HG03521 (cell line): ENCODE measurements at regions not wholly inside any gene's neighbourhood (a gene's known extent, or its start where the extent isn't known, plus 50 kb on each side); places are given as distances from the start of the nearest gene placed in this dataset.
"Not testable (repeated sequence)": the region's sequence is repeated elsewhere in the genome, so short reads cannot be mapped to it uniquely, and the experiment has no call there.

ENCODE experiments used
- ATAC-seq: cut with Tn5 transposase; IDR thresholded peaks from one replicate; pipeline ENCODE4 v1.9.1; 2021; ENCODE audit warnings: mild to moderate bottlenecking, moderate library complexity; ENCODE audit not compliant: unreplicated experiment

GRCh38 chr14:105635560-105635959 is 109.2 kb downstream of the TMEM121 start:
- no peak for ATAC-seq

- ATAC-seq, result not testable (repeated sequence)
Observed at GRCh38 chr14:105636021-105636420, 109.6 kb downstream of the TMEM121 start.

- ATAC-seq, result no peak
Observed at GRCh38 chr14:105636935-105637334, 110.6 kb downstream of the TMEM121 start.

- ATAC-seq, result not testable (repeated sequence)
Observed at GRCh38 chr14:105637345-105637744, 111.0 kb downstream of the TMEM121 start.

- ATAC-seq, result not testable (repeated sequence)
Observed at GRCh38 chr14:105639969-105640931, 113.9 kb downstream of the TMEM121 start.

- no peak for ATAC-seq
Observed at GRCh38 chr14:105641075-105641937, 114.9 kb downstream of the TMEM121 start.

- ATAC-seq, result not testable (repeated sequence)
Observed at GRCh38 chr14:105641951-105642350, 115.6 kb downstream of the TMEM121 start.

- ATAC-seq, result not testable (repeated sequence)
Observed at GRCh38 chr14:105642486-105642885, 116.1 kb downstream of the TMEM121 start.

- ATAC-seq, result not testable (repeated sequence)
Observed at GRCh38 chr14:105643406-105644052, 117.1 kb downstream of the TMEM121 start.

- ATAC-seq, result not testable (repeated sequence)
Observed at GRCh38 chr14:105644053-105644435, 117.7 kb downstream of the TMEM121 start.

GRCh38 chr14:105644457-105644856 is 118.1 kb downstream of the TMEM121 start:
- not testable (repeated sequence) for ATAC-seq

GRCh38 chr14:105644891-105645290 is 118.5 kb downstream of the TMEM121 start:
- not testable (repeated sequence) for ATAC-seq

- not testable (repeated sequence) for ATAC-seq
Observed at GRCh38 chr14:105645389-105645788, 119.0 kb downstream of the TMEM121 start.

- ATAC-seq, result no peak
Observed at GRCh38 chr14:105646175-105646574, 119.8 kb downstream of the TMEM121 start.

GRCh38 chr14:105646711-105647281 is 120.4 kb downstream of the TMEM121 start:
- not testable (repeated sequence) for ATAC-seq

- not testable (repeated sequence) for ATAC-seq
Observed at GRCh38 chr14:105647426-105647783, 121.0 kb downstream of the TMEM121 start.

GRCh38 chr14:105647784-105648608 is 121.6 kb downstream of the TMEM121 start:
- ATAC-seq, result no peak

- ATAC-seq, result not testable (repeated sequence)
Observed at GRCh38 chr14:105648609-105649535, 122.5 kb downstream of the TMEM121 start.

- ATAC-seq, result not testable (repeated sequence)
Observed at GRCh38 chr14:105652317-105652716, 125.9 kb downstream of the TMEM121 start.
